GM06990 (cell line): ENCODE measurements at regions not wholly inside any gene's neighbourhood (a gene's known extent, or its start where the extent isn't known, plus 50 kb on each side); places are given as distances from the start of the nearest gene placed in this dataset.
"Not testable (repeated sequence)": the region's sequence is repeated elsewhere in the genome, so short reads cannot be mapped to it uniquely, and the experiment has no call there.

Source experiments
- DNase-seq: peaks from one replicate; pipeline ENCODE4 v3.0.0-alpha.2; 2011; ENCODE audit not compliant: insufficient read length; ENCODE audit errors: extremely low read depth
- H3K27me3 ChIP-seq: replicated peaks from 2 replicates; pipeline ENCODE4 v1.6.0; 2011; ENCODE audit warnings: low read length; ENCODE audit not compliant: control insufficient read depth, insufficient read depth
- H3K36me3 ChIP-seq: 2 replicates; pipeline ENCODE4 v1.5.1; 2011; ENCODE audit warnings: low read length; ENCODE audit not compliant: control insufficient read depth, insufficient read depth
- H3K4me3 ChIP-seq: replicated peaks from 2 replicates; pipeline ENCODE4 v1.5.1; 2011; ENCODE audit warnings: low read depth, mild to moderate bottlenecking, control low read depth, low read length
- TF ChIP-seq, protein P1 (sequence below): IDR thresholded peaks from 2 replicates; pipeline ENCODE4 v1.5.1; 2011; ENCODE audit warnings: low read length, control low read depth, mild to moderate bottlenecking, inconsistent platforms; ENCODE audit not compliant: insufficient read depth, poor library complexity, severe bottlenecking

DNA sequence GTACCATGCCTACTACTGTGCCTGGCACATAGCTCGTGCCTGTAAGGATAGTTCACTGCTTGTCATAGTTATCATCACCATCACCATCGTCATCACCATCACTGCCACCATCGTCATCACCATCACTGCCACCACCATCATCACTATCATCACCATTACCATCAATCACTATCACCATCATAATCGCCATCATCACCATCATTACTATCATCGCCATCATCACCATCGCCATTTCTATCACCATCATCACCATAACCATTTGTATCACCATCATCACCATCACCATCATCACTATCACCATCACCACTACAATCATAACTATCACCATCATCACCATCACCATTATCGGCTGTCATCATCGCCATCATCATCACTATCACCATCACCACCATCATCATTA lies 107.1 kb downstream of the TUBA3C start:
- no peaks in the 10 kb centered on the region for H3K36me3 ChIP-seq
- H3K4me3 ChIP-seq = no peak overlapping the region
- TF ChIP-seq, protein P1, sequence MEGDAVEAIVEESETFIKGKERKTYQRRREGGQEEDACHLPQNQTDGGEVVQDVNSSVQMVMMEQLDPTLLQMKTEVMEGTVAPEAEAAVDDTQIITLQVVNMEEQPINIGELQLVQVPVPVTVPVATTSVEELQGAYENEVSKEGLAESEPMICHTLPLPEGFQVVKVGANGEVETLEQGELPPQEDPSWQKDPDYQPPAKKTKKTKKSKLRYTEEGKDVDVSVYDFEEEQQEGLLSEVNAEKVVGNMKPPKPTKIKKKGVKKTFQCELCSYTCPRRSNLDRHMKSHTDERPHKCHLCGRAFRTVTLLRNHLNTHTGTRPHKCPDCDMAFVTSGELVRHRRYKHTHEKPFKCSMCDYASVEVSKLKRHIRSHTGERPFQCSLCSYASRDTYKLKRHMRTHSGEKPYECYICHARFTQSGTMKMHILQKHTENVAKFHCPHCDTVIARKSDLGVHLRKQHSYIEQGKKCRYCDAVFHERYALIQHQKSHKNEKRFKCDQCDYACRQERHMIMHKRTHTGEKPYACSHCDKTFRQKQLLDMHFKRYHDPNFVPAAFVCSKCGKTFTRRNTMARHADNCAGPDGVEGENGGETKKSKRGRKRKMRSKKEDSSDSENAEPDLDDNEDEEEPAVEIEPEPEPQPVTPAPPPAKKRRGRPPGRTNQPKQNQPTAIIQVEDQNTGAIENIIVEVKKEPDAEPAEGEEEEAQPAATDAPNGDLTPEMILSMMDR = no peak
- DNase-seq = no peak
- H3K27me3 ChIP-seq = no peaks in the 10 kb centered on the region

DNA sequence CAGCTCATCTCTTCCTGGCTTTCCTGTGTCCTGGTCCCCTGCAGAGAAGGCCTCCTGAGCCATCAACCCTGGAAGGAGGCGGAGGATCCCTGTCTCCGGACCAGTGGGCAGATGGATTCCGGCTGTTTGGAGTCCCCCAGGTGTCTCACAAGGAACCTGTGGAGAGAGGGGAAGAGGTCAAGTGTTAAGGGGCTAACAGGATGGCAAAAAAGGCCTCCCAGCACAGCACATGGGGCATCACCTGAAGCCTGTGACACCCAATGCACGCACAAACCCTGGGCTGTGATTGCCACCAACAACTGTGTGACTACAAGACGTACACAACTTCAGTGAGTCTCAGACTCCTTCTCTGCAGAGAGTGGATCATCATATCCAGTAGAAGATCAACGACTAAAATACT lies 107.5 kb downstream of the TUBA3C start:
- H3K27me3 ChIP-seq, DNase-seq, H3K4me3 ChIP-seq, H3K36me3 ChIP-seq: not testable (repeated sequence)

GRCh38 chr13:19072956-19073706 lies 108.5 kb downstream of the TUBA3C start:
- not testable (repeated sequence) for H3K27me3 ChIP-seq, H3K4me3 ChIP-seq, H3K36me3 ChIP-seq, DNase-seq

GRCh38 chr13:19072543-19072942 lies 109.1 kb downstream of the TUBA3C start:
- Histone ChIP-seq H3K27me3 (no peaks in the 10 kb centered on the region), H3K4me3 (no peak overlapping the region), H3K36me3 (no peaks in the 10 kb centered on the region)
- no peak for DNase-seq
- TF ChIP-seq, protein P1 = no peak

GRCh38 chr13:19071161-19071936 lies 110.3 kb downstream of the TUBA3C start:
- H3K4me3 ChIP-seq = no peak overlapping the region
- TF ChIP-seq, protein P1 = no peak
- DNase-seq = no peak
- H3K36me3 ChIP-seq = no peaks in the 10 kb centered on the region
- H3K27me3 ChIP-seq = no peaks in the 10 kb centered on the region

GRCh38 chr13:19070398-19070735 lies 111.3 kb downstream of the TUBA3C start:
- H3K36me3 ChIP-seq = no peaks in the 10 kb centered on the region
- TF ChIP-seq, protein P1 = no peak
- no peak overlapping the region for H3K4me3 ChIP-seq
- no peaks in the 10 kb centered on the region for H3K27me3 ChIP-seq
- DNase-seq = no peak
